Activated CD4-positive, alpha-beta T cell treated with anti-CD3 and anti-CD28 coated beads for 24 hours (primary cell): ENCODE measurements at regions not wholly inside any gene's neighbourhood (a gene's known extent, or its start where the extent isn't known, plus 50 kb on each side); places are given as distances from the start of the nearest gene placed in this dataset.
"Not testable (repeated sequence)": the region's sequence is repeated elsewhere in the genome, so short reads cannot be mapped to it uniquely, and the experiment has no call there.

Experiments used
- DNase-seq, 2 donors: peaks; one replicate each; pipeline ENCODE4 v3.0.0-alpha.2; 2020; ENCODE audit warnings: low read depth in 2 of 2

DNA sequence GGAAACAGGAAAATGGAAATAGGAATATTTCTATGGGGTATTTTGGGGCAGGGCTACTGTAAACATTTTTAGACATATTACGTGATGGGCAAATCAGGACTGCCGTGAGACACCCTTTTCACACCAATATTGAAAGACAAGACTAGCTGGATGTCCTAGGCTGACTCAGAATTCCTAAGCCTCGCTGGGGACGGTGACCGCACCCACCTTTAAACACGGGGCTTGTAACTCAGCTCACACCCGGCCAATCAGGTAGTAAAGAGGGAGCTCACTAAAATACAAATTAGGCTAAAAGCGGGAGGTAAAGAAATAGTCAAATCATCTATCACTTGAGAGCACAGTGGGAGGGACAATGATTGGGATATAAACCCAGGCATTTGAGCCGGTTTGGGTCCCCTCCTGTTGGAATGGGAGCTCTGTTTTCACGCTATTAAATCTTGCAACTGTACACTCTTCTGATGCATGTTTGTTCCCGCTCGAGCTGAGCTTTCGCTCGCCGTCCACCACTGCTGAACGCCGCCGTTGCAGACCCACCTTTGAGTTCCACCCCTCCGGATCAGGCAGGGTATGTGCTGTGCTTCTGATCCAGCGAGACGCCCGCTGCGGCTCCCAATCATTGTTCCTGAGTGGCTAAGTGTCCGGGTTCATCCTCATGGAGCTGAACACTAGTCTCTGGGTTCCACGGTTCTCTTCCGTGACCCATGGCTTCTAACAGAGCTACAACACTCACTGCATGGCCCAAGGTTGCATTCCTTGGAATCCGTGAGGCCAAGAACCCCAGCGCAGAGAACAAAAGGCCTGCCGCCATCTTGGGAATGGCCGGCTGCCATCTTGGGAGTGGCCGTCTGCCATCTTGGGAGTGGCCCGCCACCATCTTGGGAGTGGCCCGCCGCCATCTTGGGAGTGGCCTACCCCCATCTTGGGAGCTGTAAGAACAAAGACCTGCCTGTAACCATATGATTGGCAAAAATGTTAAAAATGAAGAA is 152.6 kb downstream of the CRLF2 start:
- no peak for DNase-seq

DNA sequence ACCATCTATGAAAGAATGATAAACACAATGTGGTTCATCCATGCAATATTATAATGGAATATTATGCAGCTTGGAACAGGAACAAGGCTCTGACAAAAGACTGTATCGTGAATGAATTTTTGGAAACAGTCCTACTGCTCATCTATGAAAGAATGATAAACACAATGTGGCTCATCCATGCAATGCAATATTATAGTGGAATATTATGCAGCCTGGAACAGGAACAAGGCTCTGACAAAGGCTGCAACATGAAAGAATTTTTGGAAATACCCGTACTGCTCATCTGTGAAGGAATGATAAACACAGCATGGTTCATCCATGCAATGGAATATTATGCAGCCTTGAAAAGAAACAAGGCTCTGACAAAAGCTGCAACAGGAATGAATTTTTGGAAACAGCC is 158.8 kb downstream of the CRLF2 start:
- not testable (repeated sequence) for DNase-seq

- no peak for DNase-seq
Measured at GRCh38 chrX:1053072-1053471, 159.4 kb downstream of the CRLF2 start.

DNA sequence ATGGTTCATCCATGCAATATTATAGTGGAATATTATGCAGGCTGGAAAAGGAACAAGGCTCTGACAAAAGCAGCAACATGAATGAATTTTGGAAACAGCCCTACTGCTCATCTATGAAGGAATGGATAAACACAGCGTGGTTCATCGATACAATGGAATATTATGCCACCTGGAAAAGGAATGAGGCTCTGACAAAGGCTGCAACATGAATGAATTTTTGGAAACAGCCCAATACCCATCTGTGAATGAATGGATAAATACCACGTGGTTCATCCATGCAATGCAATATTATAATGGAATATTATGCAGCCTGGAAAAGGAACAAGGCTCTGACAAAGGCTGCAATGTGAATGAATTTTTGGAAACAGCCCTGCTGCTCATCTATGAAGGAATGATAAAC is 160.4 kb downstream of the CRLF2 start:
- DNase-seq, result no peak

DNA sequence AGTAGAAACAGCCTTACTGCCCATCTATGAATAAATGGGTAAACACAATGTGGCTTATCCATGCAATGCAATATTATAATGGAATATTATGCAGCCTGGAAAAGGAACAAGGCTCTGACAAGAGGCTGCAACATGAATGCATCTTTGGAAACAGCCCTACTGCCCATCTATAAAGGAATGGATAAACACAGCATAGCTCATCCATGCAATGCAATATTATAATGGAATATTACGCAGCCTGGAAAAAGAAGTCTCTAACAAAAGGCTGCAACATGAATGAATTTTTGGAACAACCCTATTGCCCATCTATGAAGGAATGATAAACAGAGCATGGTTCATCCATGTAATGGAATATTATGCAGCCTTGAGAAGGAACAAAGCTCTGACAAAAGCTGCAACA is 161.0 kb downstream of the CRLF2 start:
- no peak for DNase-seq

DNA sequence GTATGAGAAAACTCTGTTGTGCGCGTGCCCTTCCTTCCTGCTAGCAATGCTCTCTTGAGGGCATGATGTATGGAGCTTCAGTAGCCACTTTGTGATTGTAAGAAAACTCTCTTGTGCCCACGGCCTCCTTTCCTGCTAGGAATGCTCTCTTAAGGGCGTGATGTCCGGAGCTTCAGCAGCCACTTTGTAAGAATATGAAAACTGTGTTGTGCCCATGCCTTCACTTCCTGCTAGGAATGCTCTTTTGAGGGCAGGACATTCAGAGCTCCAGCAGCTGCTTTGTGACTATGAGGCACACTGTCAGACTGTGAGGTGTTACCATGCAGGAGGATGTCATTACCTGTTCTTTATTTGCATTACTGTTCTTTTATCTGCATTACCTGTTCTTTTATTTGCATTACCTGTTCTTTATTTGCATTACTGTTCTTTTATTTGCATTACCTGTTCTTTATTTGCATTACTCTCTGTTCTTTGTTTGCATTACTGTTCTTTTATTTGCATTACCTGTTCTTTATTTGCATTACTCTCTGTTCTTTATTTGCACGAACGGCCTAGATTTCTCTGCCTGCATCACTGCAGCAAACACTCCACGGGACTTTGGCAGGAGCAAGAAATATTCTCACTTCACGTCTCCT is 166.7 kb downstream of the CRLF2 start:
- no peak for DNase-seq

DNA sequence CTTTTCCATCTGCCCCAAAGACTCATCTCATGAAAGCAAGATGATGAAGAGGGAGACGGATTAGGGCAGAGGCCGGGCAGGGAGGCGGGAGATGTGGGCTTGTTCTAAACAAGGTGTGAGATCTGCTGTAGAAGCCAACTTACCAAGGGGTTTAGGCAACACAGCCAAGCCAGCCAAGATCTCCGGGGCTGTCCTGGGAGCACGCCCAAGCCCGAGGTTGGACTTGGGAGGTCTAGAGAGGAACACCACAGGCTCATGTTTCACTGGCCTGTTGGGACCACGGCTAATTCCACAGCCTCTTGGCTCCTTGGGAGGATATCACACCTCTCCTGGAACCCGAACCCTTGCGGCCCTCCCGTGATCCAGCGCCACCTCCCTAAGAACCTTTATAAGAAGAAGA is 171.4 kb downstream of the CRLF2 start:
- no peak for DNase-seq

GRCh38 chrX:1035931-1036330 is 176.5 kb downstream of the CRLF2 start:
- not testable (repeated sequence) for DNase-seq

GRCh38 chrX:1035206-1035605 is 177.2 kb downstream of the CRLF2 start:
- DNase-seq, result no peak

- DNase-seq, result no peak
Measured at GRCh38 chrX:1034717-1035116, 177.7 kb downstream of the CRLF2 start.

DNA sequence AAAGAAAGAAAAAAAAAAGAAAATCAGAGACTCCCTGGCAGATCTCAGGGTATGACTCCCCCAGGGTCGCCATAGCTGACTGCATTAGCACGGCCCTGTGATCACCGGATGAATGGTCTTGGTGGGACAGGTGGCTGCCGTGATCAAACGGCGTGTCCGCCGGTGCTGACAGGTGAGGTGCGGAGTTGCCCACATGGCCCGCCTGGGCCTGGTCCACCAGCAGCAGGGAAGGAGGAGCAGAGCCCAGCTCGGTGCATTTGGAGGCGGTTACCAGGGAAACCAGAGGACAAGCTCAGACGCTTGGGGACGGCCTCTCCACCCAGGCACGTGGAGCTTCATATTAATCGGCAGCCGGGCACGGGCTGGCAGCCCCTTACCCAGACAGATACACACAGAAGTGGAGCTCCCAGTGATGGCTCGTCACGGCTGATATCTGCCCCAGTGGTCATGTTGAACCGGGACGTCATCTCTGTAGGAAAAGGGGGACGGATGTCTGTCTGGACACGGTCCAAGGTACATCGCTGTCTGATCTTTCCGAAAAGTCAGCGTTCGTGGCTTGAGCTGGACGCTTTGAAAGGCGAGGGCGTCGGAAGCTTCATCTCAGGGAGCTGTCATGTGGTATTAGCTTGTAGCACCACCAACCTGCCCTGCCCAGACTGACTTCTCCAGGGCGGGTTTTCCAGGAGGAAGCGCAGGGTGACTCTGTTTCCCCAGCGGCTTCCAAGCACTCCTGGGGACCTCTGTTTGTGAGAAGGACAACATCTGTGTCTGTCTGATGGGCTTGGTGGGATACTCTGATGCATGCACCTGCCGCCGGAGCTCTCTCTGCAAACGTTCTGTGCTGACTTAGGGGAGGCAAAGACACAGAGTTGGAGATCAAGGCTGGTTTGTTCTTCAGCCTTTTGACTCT is 180.7 kb downstream of the CRLF2 start:
- DNase-seq, result no peak

DNA sequence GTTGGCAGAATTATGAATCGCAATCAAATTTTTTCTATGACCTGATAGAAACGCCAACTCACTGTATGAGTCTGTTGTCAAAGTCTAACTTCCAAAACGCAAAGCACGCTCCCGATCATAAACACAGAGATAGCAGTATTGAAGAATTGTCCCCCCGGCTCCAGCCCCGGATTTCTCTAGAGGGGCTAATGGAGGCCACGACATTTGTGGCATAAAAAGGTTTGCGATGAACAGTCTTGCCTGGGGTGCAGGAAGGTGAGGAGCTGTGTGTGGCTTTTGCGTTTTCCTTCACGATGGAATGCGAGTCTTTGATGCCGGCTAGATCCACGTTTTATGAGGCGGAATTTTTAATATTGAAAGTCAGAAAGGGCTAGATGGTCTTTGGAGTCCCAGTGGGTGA is 183.0 kb downstream of the CRLF2 start:
- no peak for DNase-seq

- DNase-seq, result no peak
Measured at GRCh38 chrX:1027680-1028079, 184.8 kb downstream of the CRLF2 start.

GRCh38 chrX:1027133-1027532 is 185.3 kb downstream of the CRLF2 start:
- no peak for DNase-seq

- no peak for DNase-seq
Measured at GRCh38 chrX:1026263-1027015, 186.0 kb downstream of the CRLF2 start.

DNA sequence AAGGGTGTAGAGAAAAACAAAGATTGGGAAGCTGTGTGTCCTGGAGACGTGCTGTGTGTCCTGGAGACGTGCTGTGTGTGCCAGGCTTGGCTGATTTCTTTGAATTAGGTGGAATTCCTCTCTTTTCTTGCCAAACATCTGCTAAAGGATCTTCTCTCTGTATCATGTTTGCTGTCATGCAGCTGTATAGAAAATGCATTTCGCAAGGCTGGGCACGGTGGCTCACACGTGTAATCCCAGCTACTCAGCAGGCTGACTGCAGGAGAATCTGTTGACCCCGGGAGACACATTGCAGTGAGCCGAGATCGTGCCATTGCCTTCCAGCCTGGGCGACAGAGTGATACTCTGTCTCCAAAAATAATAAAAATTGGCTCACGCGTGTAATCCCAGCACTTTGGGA is 187.0 kb downstream of the CRLF2 start:
- no peak for DNase-seq

DNA sequence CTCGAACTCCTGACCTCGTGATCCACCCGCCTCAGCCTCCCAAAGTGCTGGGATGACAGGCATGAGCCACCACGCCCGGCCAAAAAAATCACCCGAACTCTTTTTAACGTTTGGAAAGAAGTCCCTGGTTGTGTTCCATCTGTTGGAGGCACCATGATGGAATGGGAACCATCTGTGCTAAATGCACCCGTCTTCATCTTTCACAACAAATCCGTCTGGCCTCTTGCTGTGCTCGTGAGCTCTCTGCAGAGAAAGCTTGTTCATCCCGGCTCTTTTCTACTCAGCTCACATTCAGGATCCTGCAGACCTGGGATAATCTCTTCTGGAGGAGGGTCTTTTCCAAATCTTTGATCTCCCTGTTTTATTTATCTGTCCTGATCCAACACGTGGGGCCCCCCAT is 188.8 kb downstream of the CRLF2 start:
- DNase-seq, result no peak

DNA sequence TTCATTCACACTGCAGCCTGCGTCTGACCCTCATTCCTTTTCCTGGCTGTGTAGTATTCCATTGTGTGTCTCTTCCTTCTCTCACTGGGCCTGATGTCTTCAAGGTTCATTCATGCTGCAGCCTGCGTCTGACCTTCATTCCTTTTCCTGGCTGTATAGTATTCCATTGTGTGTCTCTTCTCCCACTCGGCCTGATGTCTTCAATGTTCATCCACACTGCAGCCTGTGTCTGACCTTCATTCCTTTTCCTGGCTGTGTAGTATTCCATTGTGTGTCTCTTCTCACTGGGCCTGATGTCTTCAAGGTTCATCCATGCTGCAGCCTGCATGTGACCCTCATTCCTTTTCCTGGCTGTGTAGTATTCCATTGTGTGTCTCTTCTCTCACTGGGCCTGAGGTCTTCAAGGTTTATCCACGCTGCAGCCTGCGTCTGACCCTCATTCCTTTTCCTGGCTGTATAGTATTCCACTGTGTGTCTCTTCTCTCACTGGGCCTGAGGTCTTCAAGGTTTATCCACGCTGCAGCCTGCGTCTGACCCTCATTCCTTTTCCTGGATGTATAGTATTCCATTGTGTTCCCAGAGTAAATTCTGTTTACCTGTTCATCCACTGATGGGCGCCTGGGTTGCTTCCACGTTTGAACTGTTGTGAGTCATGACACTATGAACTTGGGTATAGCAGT is 191.0 kb downstream of the CRLF2 start:
- not testable (repeated sequence) for DNase-seq

GRCh38 chrX:1020634-1021166 is 191.7 kb downstream of the CRLF2 start:
- DNase-seq, result no peak

DNA sequence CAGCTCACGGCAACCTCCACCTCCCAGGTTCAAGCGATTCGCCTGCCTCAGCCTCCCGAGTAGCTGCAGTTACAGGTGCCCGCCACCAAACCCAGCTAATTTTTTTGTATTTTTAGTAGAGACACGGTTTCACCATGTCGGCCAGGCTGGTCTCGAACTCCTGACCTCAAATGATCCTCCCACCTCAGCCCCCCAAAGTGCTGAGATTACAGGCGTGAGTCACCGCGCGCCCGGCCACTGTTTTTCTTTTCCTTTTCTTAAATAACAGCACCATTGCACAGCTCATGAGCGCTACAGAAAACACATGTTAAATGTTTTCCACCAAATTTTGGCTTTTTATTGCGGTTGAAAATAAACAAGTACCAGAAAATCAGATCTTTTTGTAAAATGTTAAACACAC is 195.5 kb downstream of the CRLF2 start:
- DNase-seq, result not testable (repeated sequence)
